Lower leg skin (tissue), 3 donors: ENCODE measurements at regions not wholly inside any gene's neighbourhood (a gene's known extent, or its start where the extent isn't known, plus 50 kb on each side); places are given as distances from the start of the nearest gene placed in this dataset.
"Not testable (repeated sequence)": the region's sequence is repeated elsewhere in the genome, so short reads cannot be mapped to it uniquely, and the experiment has no call there.

Experiments
- POLR2A ChIP-seq, 2 donors: fragments of 450-650 bp; IDR thresholded peaks; one replicate each; pipeline ENCODE4 v1.6.1; 2016 to 2017; ENCODE audit warnings: antibody characterized with exemption in 2 of 2, mild to moderate bottlenecking in 1 of 2, moderate library complexity in 1 of 2
- TF ChIP-seq, protein P1 (sequence below), 3 donors: fragments of 450-650 bp; IDR thresholded peaks; one replicate each; pipeline ENCODE4 v1.5.1; 2016; ENCODE audit warnings: antibody characterized with exemption in 3 of 3, mild to moderate bottlenecking in 3 of 3, moderate library complexity in 2 of 3

DNA sequence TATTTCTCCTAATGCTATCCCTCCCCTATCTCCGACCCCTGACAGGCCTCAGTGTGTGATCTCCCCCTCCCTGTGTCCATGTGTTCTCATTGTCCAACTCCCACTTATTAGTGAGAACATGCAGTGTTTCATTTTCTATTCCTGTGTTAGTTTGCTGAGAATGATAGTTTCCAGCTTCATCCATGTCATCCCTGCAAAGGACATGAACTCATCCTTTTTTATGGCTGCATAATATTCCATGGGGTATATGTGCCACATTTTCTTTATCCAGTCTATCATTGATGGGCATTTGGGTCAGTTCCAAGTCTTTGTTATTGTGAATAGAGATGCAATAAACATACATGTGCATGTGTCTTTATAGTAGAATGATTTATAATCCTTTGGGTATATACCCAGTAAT is 190.0 kb downstream of the TFAP2B start:
- TF ChIP-seq, protein P1, sequence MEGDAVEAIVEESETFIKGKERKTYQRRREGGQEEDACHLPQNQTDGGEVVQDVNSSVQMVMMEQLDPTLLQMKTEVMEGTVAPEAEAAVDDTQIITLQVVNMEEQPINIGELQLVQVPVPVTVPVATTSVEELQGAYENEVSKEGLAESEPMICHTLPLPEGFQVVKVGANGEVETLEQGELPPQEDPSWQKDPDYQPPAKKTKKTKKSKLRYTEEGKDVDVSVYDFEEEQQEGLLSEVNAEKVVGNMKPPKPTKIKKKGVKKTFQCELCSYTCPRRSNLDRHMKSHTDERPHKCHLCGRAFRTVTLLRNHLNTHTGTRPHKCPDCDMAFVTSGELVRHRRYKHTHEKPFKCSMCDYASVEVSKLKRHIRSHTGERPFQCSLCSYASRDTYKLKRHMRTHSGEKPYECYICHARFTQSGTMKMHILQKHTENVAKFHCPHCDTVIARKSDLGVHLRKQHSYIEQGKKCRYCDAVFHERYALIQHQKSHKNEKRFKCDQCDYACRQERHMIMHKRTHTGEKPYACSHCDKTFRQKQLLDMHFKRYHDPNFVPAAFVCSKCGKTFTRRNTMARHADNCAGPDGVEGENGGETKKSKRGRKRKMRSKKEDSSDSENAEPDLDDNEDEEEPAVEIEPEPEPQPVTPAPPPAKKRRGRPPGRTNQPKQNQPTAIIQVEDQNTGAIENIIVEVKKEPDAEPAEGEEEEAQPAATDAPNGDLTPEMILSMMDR (IDR thresholded peaks at IDR 0.05): not testable (repeated sequence)
- not testable (repeated sequence) for TF ChIP-seq POLR2A (IDR thresholded peaks at IDR 0.05)
